ENCODE measurements at regions not wholly inside any gene's neighbourhood (a gene's known extent, or its start where the extent isn't known, plus 50 kb on each side); places are given as distances from the start of the nearest gene placed in this dataset.
"Not testable (repeated sequence)": the region's sequence is repeated elsewhere in the genome, so short reads cannot be mapped to it uniquely, and the experiment has no call there.

- no peaks in the 10 kb centered on the region for H3K9me3 ChIP-seq
- no peaks in the 10 kb centered on the region for H3K27me3 ChIP-seq
- H3K4me3 ChIP-seq = no peak overlapping the region
- ATAC-seq (ENCODE audit: low FRiP score in 2 of 2) = no peak
- H3K4me1 ChIP-seq = no peaks in the 10 kb centered on the region
- no peak for DNase-seq
- TF ChIP-seq POLR2AphosphoS5 (IDR thresholded peaks at IDR 0.05) (no peak), POLR2A (IDR thresholded peaks at IDR 0.05) (no peak), CTCF (IDR thresholded peaks at IDR 0.05) (no peak), EP300 (IDR thresholded peaks at IDR 0.05) (no peak)
- H3K27ac ChIP-seq = no peak overlapping the region
- 89 to 92% methylated on average over 14 of the region's 14 CpGs for WGBS, 2 donors
- no peaks in the 10 kb centered on the region for H3K36me3 ChIP-seq
Measured at GRCh38 chr10:34941471-34942357, 126.6 kb upstream of the PARD3 start.

GRCh38 chr10:34940436-34940835 is 125.3 kb upstream of the PARD3 start:
- Histone ChIP-seq H3K27me3 (no peaks in the 10 kb centered on the region), H3K9me3 (no peaks in the 10 kb centered on the region), H3K27ac (no peak overlapping the region), H3K4me3 (no peak overlapping the region), H3K36me3 (no peaks in the 10 kb centered on the region), H3K4me1 (no peaks in the 10 kb centered on the region)
- 62 to 73% methylated on average over 8 of the region's 8 CpGs for WGBS, 2 donors
- ATAC-seq (ENCODE audit: low FRiP score in 2 of 2) = no peak
- DNase-seq = no peak
- TF ChIP-seq EP300 (IDR thresholded peaks at IDR 0.05) (no peak), CTCF (IDR thresholded peaks at IDR 0.05) (no peak), POLR2AphosphoS5 (IDR thresholded peaks at IDR 0.05) (no peak), POLR2A (IDR thresholded peaks at IDR 0.05) (no peak)

- Histone ChIP-seq H3K4me3 (no peak overlapping the region), H3K27me3 (no peaks in the 10 kb centered on the region), H3K9me3 (no peaks in the 10 kb centered on the region), H3K4me1 (no peaks in the 10 kb centered on the region), H3K36me3 (no peaks in the 10 kb centered on the region), H3K27ac (no peak overlapping the region)
- DNase-seq = no peak
- TF ChIP-seq EP300 (IDR thresholded peaks at IDR 0.05) (no peak), POLR2AphosphoS5 (IDR thresholded peaks at IDR 0.05) (no peak), CTCF (IDR thresholded peaks at IDR 0.05) (no peak), POLR2A (IDR thresholded peaks at IDR 0.05) (no peak)
- 84 to 89% methylated on average over 6 of the region's 6 CpGs for WGBS, 2 donors
- no peak for ATAC-seq (ENCODE audit: low FRiP score in 2 of 2)
Measured at GRCh38 chr10:34938399-34938670, 123.2 kb upstream of the PARD3 start.

GRCh38 chr10:34937643-34938398 is 122.7 kb upstream of the PARD3 start:
- not testable (repeated sequence) for H3K4me3 ChIP-seq; H3K27ac ChIP-seq; H3K27me3 ChIP-seq; H3K4me1 ChIP-seq; DNase-seq; ATAC-seq (ENCODE audit: low FRiP score in 2 of 2); H3K36me3 ChIP-seq; H3K9me3 ChIP-seq
- TF ChIP-seq CTCF (IDR thresholded peaks at IDR 0.05) = peak in 1 of 6 experiments; percentile 9
- 60 to 62% methylated on average over 7 of the region's 7 CpGs for WGBS, 2 donors

Measured in upper lobe of left lung (tissue), 6 donors.